Activated CD8-positive, alpha-beta memory T cell treated with anti-CD3 and anti-CD28 coated beads, Interleukin-2, amount 50 U/mL, for 4 hours (primary cell): ENCODE measurements at regions not wholly inside any gene's neighbourhood (a gene's known extent, or its start where the extent isn't known, plus 50 kb on each side); places are given as distances from the start of the nearest gene placed in this dataset.

Experiments used
- DNase-seq: peaks from one replicate; pipeline ENCODE4 v3.0.0-alpha.2; 2020

GRCh38 chr21:24988941-24989340 is 618.3 kb downstream of the MRPL39 start:
- DNase-seq, result no peak

DNA sequence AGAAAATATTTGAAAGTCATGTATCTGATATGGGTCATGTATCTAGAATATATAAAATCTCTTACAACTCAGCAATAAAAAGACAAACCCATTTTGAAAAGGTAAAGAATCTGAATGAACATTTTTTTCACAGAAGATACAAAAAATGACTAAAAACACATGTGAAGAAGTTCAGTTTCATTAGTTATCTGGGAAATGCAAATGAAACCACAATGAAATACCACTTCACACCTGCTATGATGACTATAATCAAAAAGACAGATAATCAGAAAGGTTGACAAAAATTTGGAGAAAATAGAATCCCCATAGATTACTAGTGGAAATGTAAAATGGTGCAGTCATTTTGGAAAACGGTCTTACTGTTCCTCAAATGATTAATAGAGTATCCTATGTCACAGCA is 631.0 kb downstream of the MRPL39 start:
- no peak for DNase-seq

- DNase-seq, result no peak
These were observed 638.2 kb downstream of the MRPL39 start for GRCh38 chr21:24969068-24969467.

DNA sequence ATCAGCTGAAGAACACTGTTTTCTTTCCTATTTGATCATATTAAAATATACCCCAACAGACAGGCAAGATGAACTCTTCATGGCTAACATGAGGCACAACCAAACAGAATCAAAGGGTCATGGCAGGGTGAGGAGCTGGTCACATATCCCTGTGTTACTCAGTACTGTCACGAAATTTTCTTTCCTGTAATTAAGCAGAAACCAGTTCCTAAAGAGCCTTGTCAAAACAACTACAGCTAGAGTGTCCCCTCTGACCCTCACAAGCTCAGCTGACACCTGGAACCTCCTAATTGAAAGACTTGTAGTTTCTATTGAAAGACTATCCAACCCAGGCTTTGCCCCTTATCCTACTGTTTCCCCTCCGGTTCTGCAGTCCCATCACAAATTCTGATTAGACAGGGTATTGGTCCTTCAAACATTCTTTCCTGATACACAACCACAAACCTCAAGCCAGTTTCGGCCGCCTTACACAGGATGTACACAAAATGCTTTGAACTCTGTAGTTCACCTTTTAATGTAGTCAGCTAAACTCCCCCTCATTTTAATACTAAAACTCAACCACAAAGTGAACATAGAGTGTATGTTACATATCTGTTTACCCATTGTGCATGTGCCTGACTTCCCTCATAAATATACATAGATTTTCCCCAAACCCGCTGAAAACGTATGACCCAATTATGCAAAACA is 651.9 kb downstream of the MRPL39 start:
- no peak for DNase-seq

GRCh38 chr21:24948186-24948585 is 659.1 kb downstream of the MRPL39 start:
- DNase-seq, result no peak

DNA sequence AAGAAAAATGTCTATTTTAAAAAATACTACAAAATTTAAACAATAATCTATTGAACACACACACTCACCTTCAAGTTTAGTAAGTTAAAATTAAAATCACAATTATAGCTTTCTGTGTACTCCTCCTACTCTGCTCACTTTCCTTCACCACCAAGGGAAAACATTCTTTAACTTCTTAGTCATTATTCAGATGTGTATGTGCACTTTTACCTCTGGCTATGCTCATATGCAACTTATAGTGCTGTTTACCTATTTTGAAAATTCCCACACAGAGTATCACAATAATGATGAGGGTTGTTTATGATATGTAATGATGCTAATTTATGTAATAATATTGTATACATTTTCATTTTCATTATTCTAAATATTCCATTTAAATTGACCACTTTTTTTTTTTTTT is 661.4 kb downstream of the MRPL39 start:
- DNase-seq, result no peak

DNA sequence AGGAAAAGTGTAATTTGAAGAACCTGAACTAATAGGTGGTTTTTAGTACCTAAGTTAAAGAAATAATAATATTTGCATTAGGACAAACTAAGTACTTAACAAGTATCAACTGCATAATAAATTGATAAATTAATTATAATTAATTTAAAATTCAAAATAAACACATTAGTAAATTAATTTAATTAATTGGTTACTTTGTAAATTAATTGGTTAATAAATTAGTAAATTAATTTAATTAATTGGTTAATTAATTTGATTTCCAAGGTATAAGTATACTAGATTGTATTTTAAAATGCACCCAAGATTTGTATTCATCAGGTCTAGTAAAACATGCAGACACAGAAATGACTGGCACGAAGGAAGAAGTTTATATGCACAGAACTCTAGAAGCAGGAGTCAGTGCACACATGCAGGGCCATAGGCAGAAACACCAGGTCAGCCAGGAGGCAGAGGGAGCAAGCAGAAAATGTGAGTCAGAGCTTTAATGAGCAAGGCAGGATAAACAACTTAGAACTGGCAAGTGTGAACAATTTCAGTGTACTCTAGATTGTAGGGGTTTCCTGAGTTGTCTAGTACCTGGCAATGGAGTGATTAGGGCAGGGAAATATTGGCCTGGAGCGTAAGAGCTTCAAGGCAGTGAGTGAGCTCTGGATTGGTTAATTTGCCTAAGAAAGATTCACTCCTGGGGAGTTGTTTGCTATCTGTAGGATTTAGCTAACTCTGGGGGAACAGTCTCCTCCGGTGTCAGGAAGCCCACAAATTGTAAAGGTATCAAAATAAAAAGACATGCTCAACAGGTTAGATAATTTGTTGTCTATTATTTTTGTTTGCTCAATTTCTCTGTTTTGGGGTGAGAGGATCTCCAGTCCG is 665.7 kb downstream of the MRPL39 start:
- no peak for DNase-seq

DNA sequence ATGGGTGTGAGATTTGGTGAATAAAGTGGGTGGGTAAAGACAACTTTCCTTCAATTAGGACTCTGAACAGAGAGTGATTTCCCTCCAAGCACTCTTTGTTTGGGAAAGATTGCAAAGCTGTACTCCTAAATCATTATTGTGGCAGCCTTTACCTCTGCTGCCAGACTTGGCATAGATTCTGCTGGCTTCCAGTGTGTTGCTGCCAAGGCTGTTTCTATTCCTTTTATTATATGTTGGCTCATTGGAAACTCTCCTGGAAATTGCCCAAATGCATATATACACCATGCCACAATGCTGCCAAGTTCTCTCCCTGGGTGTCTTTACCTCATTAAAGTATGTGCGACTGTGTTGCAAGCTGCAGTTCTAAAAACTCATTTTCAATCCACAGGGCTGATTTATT is 668.0 kb downstream of the MRPL39 start:
- no peak for DNase-seq

GRCh38 chr21:24938573-24938972 is 668.7 kb downstream of the MRPL39 start:
- DNase-seq, result no peak

- DNase-seq, result no peak
These were observed 671.3 kb downstream of the MRPL39 start for GRCh38 chr21:24935991-24936390.

- DNase-seq, result no peak
These were observed 696.7 kb downstream of the MRPL39 start for GRCh38 chr21:24910591-24910990.

- DNase-seq, result no peak
These were observed 703.2 kb downstream of the MRPL39 start for GRCh38 chr21:24903994-24904635.

GRCh38 chr21:24899138-24899537 is 708.1 kb downstream of the MRPL39 start:
- DNase-seq, result no peak

DNA sequence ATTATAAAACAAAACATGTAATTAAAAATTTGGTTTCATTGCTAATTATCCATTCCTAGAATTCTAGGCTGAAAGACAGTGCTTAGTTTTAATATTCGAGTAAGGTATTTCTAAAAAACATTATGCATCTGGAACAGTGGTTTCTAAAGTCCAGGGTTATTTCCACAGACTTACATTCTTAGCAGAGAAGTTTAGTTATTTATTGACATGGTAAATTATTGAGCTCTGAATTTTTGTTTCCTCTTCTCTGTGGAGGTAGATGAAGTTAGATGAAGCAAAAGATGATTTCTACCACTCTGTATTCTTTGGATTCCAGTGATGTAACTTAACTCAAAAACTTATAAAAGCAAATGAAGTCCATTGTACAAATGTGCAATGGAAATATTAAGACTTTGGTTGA is 709.4 kb downstream of the MRPL39 start:
- no peak for DNase-seq

DNA sequence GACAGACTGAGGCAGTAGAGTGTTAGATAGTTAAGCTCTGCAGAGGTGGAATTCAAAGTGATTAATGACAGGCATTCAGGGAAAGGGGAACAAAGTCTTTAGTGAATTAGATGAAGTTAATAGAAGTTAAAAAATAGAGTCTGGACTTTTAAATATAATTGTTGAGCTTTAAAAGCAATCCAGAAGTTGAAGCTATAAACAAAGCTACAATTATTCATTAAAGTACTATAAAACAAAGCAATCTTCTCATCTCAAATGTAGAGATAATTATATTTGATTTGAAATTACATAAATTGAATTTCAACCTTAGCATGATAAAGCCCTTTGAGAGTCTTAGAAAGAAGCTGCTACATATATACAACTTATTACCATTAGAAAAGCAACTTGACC is 710.6 kb downstream of the MRPL39 start:
- DNase-seq, result no peak

DNA sequence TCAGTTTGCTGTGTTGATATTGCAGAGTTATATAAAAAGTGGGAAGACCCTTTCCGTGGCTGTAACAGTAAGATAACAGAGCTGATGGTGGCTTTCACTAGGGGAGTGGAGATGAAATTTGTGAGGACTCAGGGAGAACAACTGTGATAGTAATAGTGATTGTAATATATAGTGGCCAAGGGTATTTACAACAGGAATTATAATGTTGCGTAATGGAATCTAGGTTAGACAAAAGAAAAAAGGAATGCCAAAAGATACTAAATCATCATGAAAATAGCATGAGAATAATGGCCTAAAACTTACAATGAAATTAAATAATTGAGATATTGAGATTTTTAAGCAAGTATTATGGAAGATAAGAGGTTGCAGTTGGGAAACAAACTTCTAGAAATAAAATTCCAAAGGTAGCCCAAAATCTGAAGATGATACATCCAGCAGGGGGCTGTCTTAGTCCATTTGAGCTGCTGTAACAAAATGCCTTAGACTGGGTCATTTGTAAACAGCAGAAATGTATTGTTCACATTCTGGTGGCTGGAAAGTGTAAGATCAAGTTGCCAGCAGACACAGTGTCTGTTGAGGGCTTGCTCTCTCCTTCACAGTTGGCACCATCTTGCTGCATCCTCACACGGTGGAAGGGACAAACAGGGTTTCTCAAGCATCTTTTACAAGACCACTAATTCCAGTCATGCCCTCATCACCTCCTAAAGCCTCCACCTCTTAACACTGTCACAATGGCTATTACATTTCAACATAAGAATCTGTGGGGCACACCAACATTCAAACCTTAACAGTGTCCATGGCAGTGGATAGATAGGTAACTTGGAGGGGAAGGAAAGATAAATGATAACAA is 711.2 kb downstream of the MRPL39 start:
- no peak for DNase-seq

DNA sequence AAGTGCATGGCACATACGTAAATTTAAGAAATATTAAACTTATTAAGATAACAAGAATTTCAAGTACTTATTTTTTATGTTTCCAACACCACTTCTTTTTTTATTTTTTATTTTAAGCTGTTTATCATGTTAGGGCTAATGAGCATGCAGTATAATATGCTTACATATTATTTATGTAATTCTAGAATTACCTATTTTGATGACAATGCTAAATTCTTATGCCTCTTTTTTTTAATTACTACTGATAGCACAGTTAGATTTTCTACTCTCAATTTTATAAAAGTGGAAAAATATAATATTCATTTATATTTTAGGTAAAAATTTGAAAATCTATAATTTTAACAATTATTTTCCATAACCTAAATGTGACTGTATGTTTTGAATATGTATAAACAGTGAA is 713.0 kb downstream of the MRPL39 start:
- DNase-seq, result no peak

DNA sequence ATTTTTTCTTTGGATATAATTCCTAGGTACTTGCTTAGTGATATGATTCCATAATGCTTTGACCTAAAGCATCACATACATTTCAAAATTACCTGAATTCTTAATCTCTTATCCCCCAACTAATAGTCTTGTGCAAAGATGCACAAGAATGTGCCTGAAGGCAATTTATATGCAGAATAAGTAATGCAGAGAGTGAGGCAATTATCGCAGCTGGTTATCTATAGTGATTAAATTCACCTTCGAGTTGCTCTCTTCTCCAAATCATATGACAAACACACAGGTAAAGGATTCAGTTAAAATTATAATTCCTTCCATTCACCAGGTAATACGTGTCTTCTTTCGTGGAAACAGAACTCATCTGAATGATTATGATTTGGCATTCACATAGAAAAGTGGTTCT is 717.3 kb downstream of the MRPL39 start:
- DNase-seq, result no peak

- DNase-seq, result no peak
These were observed 725.8 kb downstream of the MRPL39 start for GRCh38 chr21:24881506-24881905.

DNA sequence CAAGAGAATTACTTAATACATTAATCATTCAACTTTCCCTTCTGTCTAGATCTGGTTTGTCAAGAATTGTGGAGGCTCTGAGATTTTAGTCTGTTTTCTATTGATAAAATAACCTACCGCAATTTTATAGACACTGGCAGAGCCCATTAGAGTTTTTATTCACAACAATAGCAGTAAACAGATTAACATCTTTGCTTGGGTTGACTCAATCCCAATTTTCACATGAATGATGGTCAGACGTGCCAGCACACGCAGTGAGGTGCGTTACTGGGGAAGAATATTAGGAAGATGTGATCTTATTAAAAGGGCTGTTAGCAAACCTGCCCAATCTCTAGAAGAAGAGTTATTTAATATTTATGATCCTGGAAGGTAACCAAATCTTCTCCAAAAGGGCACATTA is 736.6 kb downstream of the MRPL39 start:
- DNase-seq, result no peak

- no peak for DNase-seq
These were observed 737.4 kb downstream of the MRPL39 start for GRCh38 chr21:24869862-24870261.

DNA sequence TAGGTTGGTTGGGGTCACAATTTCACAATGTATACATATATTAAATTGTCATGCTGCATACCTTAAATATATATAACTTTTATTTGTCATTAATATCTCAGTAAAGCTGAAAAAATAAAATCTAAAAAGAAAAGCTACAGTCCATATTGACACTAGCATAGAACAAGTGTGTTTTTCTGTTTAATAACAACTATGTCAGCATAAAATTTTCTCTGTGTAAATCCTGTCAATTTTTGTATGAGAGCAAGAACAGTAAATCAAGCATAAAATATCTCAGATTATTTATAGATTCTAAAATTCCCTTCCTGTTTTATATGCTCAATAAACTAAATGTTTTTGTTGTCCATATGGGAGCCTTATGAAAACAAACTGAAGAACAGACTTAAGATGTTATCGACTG is 739.2 kb downstream of the MRPL39 start:
- no peak for DNase-seq

- DNase-seq, result no peak
These were observed 745.8 kb downstream of the MRPL39 start for GRCh38 chr21:24861471-24861870.
